GM18951 (cell line): ENCODE measurements at regions not wholly inside any gene's neighbourhood (a gene's known extent, or its start where the extent isn't known, plus 50 kb on each side); places are given as distances from the start of the nearest gene placed in this dataset.

Experiments
- POLR2A ChIP-seq: IDR thresholded peaks from 4 replicates; pipeline ENCODE4 v1.6.1; 2011; ENCODE audit warnings: mild to moderate bottlenecking; ENCODE audit not compliant: insufficient read length, insufficient read depth; ENCODE audit errors: extremely low read depth
- in situ Hi-C: fragments of 300-500 bp; cut with MboI; formaldehyde crosslinking; loops from one replicate; pipeline ENCODE4 v1.12.0; 2022; ENCODE audit warnings: low sequenced_read_pairs, mixed read lengths, inconsistent platforms; ENCODE audit not compliant: unreplicated experiment

GRCh38 chrX:85501349-85501748 lies 121.9 kb upstream of the POF1B start:
- in situ Hi-C loops = no loop called here
- no peak for TF ChIP-seq POLR2A

- no peak for TF ChIP-seq POLR2A
- in situ Hi-C loops = no loop called here
These were observed 119.9 kb upstream of the POF1B start for GRCh38 chrX:85499400-85499799.

- no peak for TF ChIP-seq POLR2A
- in situ Hi-C loops = no loop called here
These were observed 114.4 kb upstream of the POF1B start for GRCh38 chrX:85493821-85494220.

GRCh38 chrX:85454295-85454694 lies 74.8 kb upstream of the POF1B start:
- in situ Hi-C loops = no loop called here
- no peak for TF ChIP-seq POLR2A

GRCh38 chrX:85444613-85445012 lies 65.1 kb upstream of the POF1B start:
- in situ Hi-C loops = no loop called here
- no peak for TF ChIP-seq POLR2A
